T-helper 17 cell (primary cell): ENCODE measurements at regions not wholly inside any gene's neighbourhood (a gene's known extent, or its start where the extent isn't known, plus 50 kb on each side); places are given as distances from the start of the nearest gene placed in this dataset.
"Not testable (repeated sequence)": the region's sequence is repeated elsewhere in the genome, so short reads cannot be mapped to it uniquely, and the experiment has no call there.

Experiments used
- ATAC-seq: fragments of 150-1000 bp; cut with Tn5 transposase; 2 replicates; pipeline ENCODE4 v1.10.0; 2021; ENCODE audit warnings: mild to moderate bottlenecking, moderate library complexity
- DNase-seq, 3 donors: peaks; one replicate each; pipeline versions ENCODE4 v3.0.0 to v3.0.0-alpha.2; 2020 to 2021
- H3K9me3 ChIP-seq: one replicate; pipeline ENCODE4 v1.7.0; 2013; ENCODE audit warnings: low read length, mild to moderate bottlenecking; ENCODE audit not compliant: control insufficient read depth, poor library complexity, severe bottlenecking
- H3K27ac Mint-ChIP-seq: one replicate; pipeline ENCODE4 v1.8.0; 2022; ENCODE audit warnings: mild to moderate bottlenecking, moderate library complexity, mixed read lengths
- H3K27me3 Mint-ChIP-seq: one replicate; pipeline ENCODE4 v1.8.0; 2022; ENCODE audit warnings: mixed read lengths
- H3K36me3 Mint-ChIP-seq: one replicate; pipeline ENCODE4 v1.8.0; 2022; ENCODE audit warnings: low read depth, mixed read lengths
- H3K4me1 Mint-ChIP-seq: one replicate; pipeline ENCODE4 v1.8.0; 2022; ENCODE audit warnings: mild to moderate bottlenecking, mixed read lengths
- H3K4me3 Mint-ChIP-seq: one replicate; pipeline ENCODE4 v1.8.0; 2022; ENCODE audit warnings: mild to moderate bottlenecking, moderate library complexity, mixed read lengths

DNA sequence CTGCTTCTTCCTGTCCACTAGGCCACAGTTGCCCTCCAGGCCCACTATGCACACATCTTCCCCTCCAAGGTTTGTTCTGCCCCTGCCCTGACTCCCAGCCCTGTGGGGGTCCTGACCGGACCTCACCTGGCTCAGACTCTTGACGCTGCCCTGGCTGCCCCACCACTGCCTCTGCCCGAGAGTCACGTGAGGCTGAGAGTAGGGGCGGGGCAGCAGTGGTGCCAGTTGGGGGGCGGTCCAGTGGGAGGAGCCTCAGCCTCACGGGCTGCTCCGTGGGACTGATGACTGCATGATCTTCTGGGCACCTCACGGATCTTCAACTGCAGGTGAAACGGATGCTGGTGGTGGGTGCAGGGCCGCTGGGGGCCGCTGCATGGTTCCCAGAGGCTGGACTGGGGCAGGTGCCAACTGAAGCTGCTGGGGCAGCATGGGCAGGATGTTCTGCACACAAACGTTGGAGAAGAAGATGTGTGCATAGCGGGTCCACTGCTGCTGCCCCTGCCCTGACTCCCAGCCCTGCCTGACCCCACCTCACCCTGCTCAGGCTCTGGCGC, 77.6 kb downstream of the HHIPL2 start:
- H3K9me3 ChIP-seq, H3K27ac Mint-ChIP-seq, ATAC-seq, H3K4me3 Mint-ChIP-seq, H3K4me1 Mint-ChIP-seq, DNase-seq, H3K36me3 Mint-ChIP-seq, H3K27me3 Mint-ChIP-seq: not testable (repeated sequence)

DNA sequence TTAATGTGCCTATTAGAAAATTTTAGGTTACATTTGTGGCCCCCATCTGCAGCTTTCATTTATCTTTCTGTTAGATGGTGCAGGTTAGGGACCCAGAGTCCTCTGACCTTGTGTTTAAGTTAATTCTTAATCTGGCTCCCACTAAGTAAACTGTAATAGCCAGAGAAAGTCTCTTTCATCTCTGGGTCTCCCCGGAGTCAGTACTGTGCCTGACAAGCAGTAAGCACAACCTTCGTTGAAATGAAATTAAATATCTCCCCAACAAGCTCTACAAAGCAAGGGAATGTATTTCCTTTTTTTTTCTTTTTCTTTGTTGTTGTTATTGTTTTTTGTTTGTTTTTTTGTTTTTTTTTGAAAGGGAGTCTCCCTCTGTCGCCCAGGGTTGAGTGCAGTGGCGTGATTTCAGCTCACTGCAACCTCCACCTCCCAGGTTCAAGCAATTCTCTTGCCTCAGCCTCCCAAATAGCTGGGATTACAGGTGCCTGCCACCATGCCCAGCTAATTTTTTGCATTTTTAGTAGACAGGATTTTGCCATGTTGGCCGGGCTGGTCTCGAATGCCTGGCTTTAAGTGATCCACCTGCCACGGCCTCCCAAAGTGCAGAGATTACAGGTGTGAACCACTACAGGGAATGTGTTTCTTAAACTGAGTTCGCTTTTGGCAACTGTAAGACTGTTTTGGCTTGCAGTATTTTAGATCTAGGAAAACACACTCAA, 81.6 kb downstream of the HHIPL2 start:
- ATAC-seq (no peak), DNase-seq (no peak)
- H3K36me3 Mint-ChIP-seq: no peaks in the 10 kb centered on the region
- H3K4me1 Mint-ChIP-seq: peaks cover 15% of the 10 kb centered on the region
- H3K27ac Mint-ChIP-seq: peak overlapping the region; percentile 66
- H3K27me3 Mint-ChIP-seq: no peaks in the 10 kb centered on the region
- peak overlapping the region; percentile 28 for H3K4me3 Mint-ChIP-seq
- H3K9me3 ChIP-seq: no peaks in the 10 kb centered on the region

GRCh38 chr1:222465211-222466041, 82.5 kb downstream of the HHIPL2 start:
- H3K27me3 Mint-ChIP-seq: peaks cover 2% of the 10 kb centered on the region
- peaks cover 16% of the 10 kb centered on the region for H3K4me1 Mint-ChIP-seq

GRCh38 chr1:222464841-222465210, 83.1 kb downstream of the HHIPL2 start:
- H3K27ac Mint-ChIP-seq: peak overlapping the region; percentile 95
- ATAC-seq (peak; percentile 55), DNase-seq (peak; percentile 21 to 47 (median 38))
- peaks cover 8% of the 10 kb centered on the region for H3K27me3 Mint-ChIP-seq
- peaks cover 18% of the 10 kb centered on the region for H3K4me1 Mint-ChIP-seq
- peaks cover 4% of the 10 kb centered on the region for H3K36me3 Mint-ChIP-seq
- no peaks in the 10 kb centered on the region for H3K9me3 ChIP-seq
- peak overlapping the region; percentile 84 for H3K4me3 Mint-ChIP-seq

More at GRCh38 chr1:222465211-222466041, 82.5 kb downstream of the HHIPL2 start:
- Mint-ChIP-seq H3K4me3 (peak overlapping the region; percentile 84), H3K36me3 (peaks cover under 1% of the 10 kb centered on the region), H3K27ac (peak overlapping the region; percentile 95)
- ATAC-seq: peak; percentile 97
- no peaks in the 10 kb centered on the region for H3K9me3 ChIP-seq
- DNase-seq: peak; percentile 68 to 78 (median 69)

- Mint-ChIP-seq H3K36me3 (peaks cover 4% of the 10 kb centered on the region), H3K27me3 (peaks cover 10% of the 10 kb centered on the region), H3K4me3 (no peak overlapping the region), H3K4me1 (peaks cover 18% of the 10 kb centered on the region), H3K27ac (peak overlapping the region; percentile 95)
- ATAC-seq (no peak), DNase-seq (no peak)
- H3K9me3 ChIP-seq: no peaks in the 10 kb centered on the region
Observed at GRCh38 chr1:222463059-222463730, 84.7 kb downstream of the HHIPL2 start.

GRCh38 chr1:222462601-222463000, 85.3 kb downstream of the HHIPL2 start:
- peaks cover 10% of the 10 kb centered on the region for H3K27me3 Mint-ChIP-seq
- no peaks in the 10 kb centered on the region for H3K9me3 ChIP-seq
- DNase-seq: no peak
- H3K27ac Mint-ChIP-seq: no peak overlapping the region
- H3K4me3 Mint-ChIP-seq: no peak overlapping the region
- H3K4me1 Mint-ChIP-seq: peaks cover 18% of the 10 kb centered on the region
- ATAC-seq: no peak
- peaks cover 4% of the 10 kb centered on the region for H3K36me3 Mint-ChIP-seq

- Mint-ChIP-seq H3K36me3 (peaks cover 4% of the 10 kb centered on the region), H3K27ac (no peak overlapping the region), H3K4me1 (peaks cover 16% of the 10 kb centered on the region), H3K4me3 (no peak overlapping the region), H3K27me3 (peaks cover 10% of the 10 kb centered on the region)
- H3K9me3 ChIP-seq: no peaks in the 10 kb centered on the region
- ATAC-seq (no peak), DNase-seq (no peak)
Observed at GRCh38 chr1:222461941-222462340, 86.0 kb downstream of the HHIPL2 start.

- H3K9me3 ChIP-seq: no peaks in the 10 kb centered on the region
Observed at GRCh38 chr1:222459652-222460051, 88.3 kb downstream of the HHIPL2 start.

GRCh38 chr1:222457513-222457912, 90.4 kb downstream of the HHIPL2 start:
- Mint-ChIP-seq H3K4me1 (peaks cover 10% of the 10 kb centered on the region), H3K27me3 (peaks cover 10% of the 10 kb centered on the region), H3K36me3 (peaks cover 4% of the 10 kb centered on the region), H3K27ac (no peak overlapping the region), H3K4me3 (no peak overlapping the region)
- no peaks in the 10 kb centered on the region for H3K9me3 ChIP-seq
- ATAC-seq (no peak), DNase-seq (no peak)

More at GRCh38 chr1:222459652-222460051, 88.3 kb downstream of the HHIPL2 start:
- ATAC-seq: no peak
- Mint-ChIP-seq H3K4me1 (peaks cover 13% of the 10 kb centered on the region), H3K36me3 (peaks cover 4% of the 10 kb centered on the region), H3K27me3 (peaks cover 10% of the 10 kb centered on the region), H3K27ac (peak overlapping the region; percentile 59), H3K4me3 (no peak overlapping the region)
- DNase-seq: no peak

DNA sequence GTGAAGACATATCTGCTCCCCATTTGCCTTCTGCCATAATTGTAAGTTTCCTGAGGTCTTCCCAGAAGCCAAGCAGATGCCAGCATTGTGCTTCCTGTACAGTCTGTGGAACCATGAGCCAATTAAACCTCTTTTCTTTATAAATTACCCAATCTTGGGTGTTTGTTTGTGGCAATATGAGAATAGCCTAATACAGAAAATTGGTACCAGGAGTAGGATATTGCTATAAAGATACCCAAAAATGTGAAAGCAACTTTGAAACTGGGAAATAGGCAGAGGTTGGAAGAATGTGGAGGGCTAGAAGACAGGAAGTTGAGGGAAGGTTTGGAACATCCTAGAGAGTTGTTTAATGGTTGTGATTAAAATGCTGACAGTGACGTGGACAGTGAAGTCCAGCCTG, 90.8 kb downstream of the HHIPL2 start:
- H3K9me3 ChIP-seq: no peaks in the 10 kb centered on the region
- Mint-ChIP-seq H3K4me1 (peaks cover 10% of the 10 kb centered on the region), H3K36me3 (peaks cover 4% of the 10 kb centered on the region), H3K27me3 (peaks cover 10% of the 10 kb centered on the region), H3K27ac (no peak overlapping the region), H3K4me3 (no peak overlapping the region)
- DNase-seq (no peak), ATAC-seq (no peak)

GRCh38 chr1:222455188-222455879, 92.6 kb downstream of the HHIPL2 start:
- H3K9me3 ChIP-seq: no peaks in the 10 kb centered on the region
- Mint-ChIP-seq H3K27ac (no peak overlapping the region), H3K27me3 (peaks cover 7% of the 10 kb centered on the region), H3K4me3 (no peak overlapping the region), H3K36me3 (peaks cover 2% of the 10 kb centered on the region), H3K4me1 (peaks cover 11% of the 10 kb centered on the region)
- ATAC-seq (peak; percentile 98), DNase-seq (peak; percentile 56 to 78 (median 57))

DNA sequence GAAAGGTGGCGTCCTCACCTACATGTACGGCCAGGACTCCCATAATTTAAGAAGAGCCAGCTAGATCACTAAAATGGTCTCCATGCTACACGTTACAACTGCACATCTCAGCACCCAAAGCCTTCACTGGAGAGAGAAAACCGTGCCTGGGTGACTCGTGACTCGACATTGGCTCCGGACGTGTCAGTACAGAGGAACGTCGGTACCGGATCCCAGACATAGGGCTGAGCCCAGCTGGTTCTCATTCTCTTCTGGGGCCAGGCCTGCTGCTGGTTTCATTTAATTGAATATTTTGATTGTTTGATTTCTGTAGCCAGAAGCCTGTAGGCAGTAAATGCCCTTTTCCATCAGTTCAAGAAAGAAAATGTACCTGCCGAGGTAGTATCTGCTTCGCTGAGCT, 93.1 kb downstream of the HHIPL2 start:
- Mint-ChIP-seq H3K27me3 (peaks cover 2% of the 10 kb centered on the region), H3K27ac (no peak overlapping the region), H3K4me1 (peaks cover 10% of the 10 kb centered on the region), H3K4me3 (no peak overlapping the region), H3K36me3 (no peaks in the 10 kb centered on the region)
- DNase-seq (no peak), ATAC-seq (peak; percentile 48)
- no peaks in the 10 kb centered on the region for H3K9me3 ChIP-seq
